ENCODE measurements at regions not wholly inside any gene's neighbourhood (a gene's known extent, or its start where the extent isn't known, plus 50 kb on each side); places are given as distances from the start of the nearest gene placed in this dataset.

DNA sequence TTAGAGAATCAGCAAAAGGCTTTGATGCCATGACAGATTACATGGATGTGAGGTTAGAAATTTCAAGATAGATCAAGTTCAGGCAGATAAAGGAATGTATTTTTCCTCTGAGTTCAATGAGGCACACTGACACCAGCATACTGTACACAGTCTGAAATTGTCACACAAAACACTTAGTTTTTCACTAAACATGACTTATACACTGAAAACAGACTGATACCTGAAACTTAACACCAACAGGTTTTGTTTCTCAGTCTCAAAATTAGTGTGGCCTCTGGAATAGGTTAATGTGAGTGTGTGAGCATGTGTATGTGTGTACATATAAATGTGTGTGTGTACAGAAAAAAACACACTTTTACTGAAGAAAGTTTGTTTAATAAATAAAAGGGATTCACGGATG lies 129.9 kb upstream of the SLITRK2 start:
- no peaks in the 10 kb centered on the region for H3K9me3 Mint-ChIP-seq (ENCODE audit: insufficient read depth)
- H2AFZ ChIP-seq (ENCODE audit: insufficient read depth, low read depth, low read length, poor library complexity, severe bottlenecking) = no peak overlapping the region
- ChIA-PET CTCF (no interaction called here), POLR2A (no interaction called here)
- H3K27ac ChIP-seq (ENCODE audit: low read length in 2 of 2) = no peak overlapping the region
- H3K4me2 ChIP-seq (replicated peaks; ENCODE audit: low read depth, low read length, poor library complexity, severe bottlenecking) = no peak overlapping the region
- intact Hi-C loops (cut with micrococcal nuclease) = no loop called here
- no peak overlapping the region for H3K4me3 ChIP-seq (ENCODE audit: control extremely low read depth in 1 of 5, extremely low read depth in 1 of 5, insufficient read depth in 1 of 5, low read depth in 2 of 5, low read length in 4 of 5)
- no peak for TF ChIP-seq CTCF (IDR thresholded peaks at IDR 0.05)
- TF ChIP-seq EZH2 (IDR thresholded peaks at IDR 0.05; ENCODE audit: borderline replicate concordance, insufficient read depth, low read depth, low read length, poor library complexity, severe bottlenecking) = no peak
- WGBS (ENCODE audit: insufficient coverage) = no CpG with 5 or more reads among the region's 1 CpG
- DNase-seq (no peak), ATAC-seq (ENCODE audit: low read depth) (no peak)
- H4K20me1 ChIP-seq (ENCODE audit: control insufficient read depth, insufficient read depth, low read length, poor library complexity, severe bottlenecking) = no peaks in the 10 kb centered on the region
- H3K9me3 ChIP-seq (ENCODE audit: control extremely low read depth in 1 of 3, control insufficient read depth in 2 of 3, insufficient read depth in 1 of 3, low read length in 2 of 3) = no peaks in the 10 kb centered on the region
- no peak overlapping the region for H3K27ac Mint-ChIP-seq
- H3K36me3 ChIP-seq (replicated peaks in 1 of 2; ENCODE audit: control extremely low read depth in 1 of 2, control insufficient read depth in 1 of 2, extremely low read depth in 1 of 2, insufficient read depth in 2 of 2, low read length in 1 of 2) = no peaks in the 10 kb centered on the region
- no peaks in the 10 kb centered on the region for H3K27me3 ChIP-seq (replicated peaks in 1 of 4; ENCODE audit: control extremely low read depth in 1 of 4, control insufficient read depth in 3 of 4, insufficient read depth in 4 of 4, low read length in 3 of 4)
- no peak overlapping the region for H3K4me3 Mint-ChIP-seq
- no peaks in the 10 kb centered on the region for H3K4me1 Mint-ChIP-seq
- no peaks in the 10 kb centered on the region for H3K79me2 ChIP-seq (ENCODE audit: control insufficient read depth, insufficient read depth, low read length)
- H3K9ac ChIP-seq (ENCODE audit: low read length) = no peak overlapping the region
- H3K4me1 ChIP-seq (ENCODE audit: control insufficient read depth in 2 of 2, insufficient read depth in 2 of 2, low read length in 2 of 2) = no peaks in the 10 kb centered on the region
- H3K27me3 Mint-ChIP-seq = no peaks in the 10 kb centered on the region

- Histone ChIP-seq H3K4me2 (replicated peaks; ENCODE audit: low read depth, low read length, poor library complexity, severe bottlenecking) (no peak overlapping the region), H3K4me1 (ENCODE audit: control insufficient read depth in 2 of 2, insufficient read depth in 2 of 2, low read length in 2 of 2) (no peaks in the 10 kb centered on the region), H3K27me3 (replicated peaks in 1 of 4; ENCODE audit: control extremely low read depth in 1 of 4, control insufficient read depth in 3 of 4, insufficient read depth in 4 of 4, low read length in 3 of 4) (no peaks in the 10 kb centered on the region), H3K79me2 (ENCODE audit: control insufficient read depth, insufficient read depth, low read length) (no peaks in the 10 kb centered on the region), H3K9ac (ENCODE audit: low read length) (no peak overlapping the region), H4K20me1 (ENCODE audit: control insufficient read depth, insufficient read depth, low read length, poor library complexity, severe bottlenecking) (no peaks in the 10 kb centered on the region), H3K36me3 (replicated peaks in 1 of 2; ENCODE audit: control extremely low read depth in 1 of 2, control insufficient read depth in 1 of 2, extremely low read depth in 1 of 2, insufficient read depth in 2 of 2, low read length in 1 of 2) (no peaks in the 10 kb centered on the region), H3K4me3 (ENCODE audit: control extremely low read depth in 1 of 5, extremely low read depth in 1 of 5, insufficient read depth in 1 of 5, low read depth in 2 of 5, low read length in 4 of 5) (no peak overlapping the region), H3K27ac (ENCODE audit: low read length in 2 of 2) (no peak overlapping the region), H2AFZ (ENCODE audit: insufficient read depth, low read depth, low read length, poor library complexity, severe bottlenecking) (no peak overlapping the region), H3K9me3 (ENCODE audit: control extremely low read depth in 1 of 3, control insufficient read depth in 2 of 3, insufficient read depth in 1 of 3, low read length in 2 of 3) (no peaks in the 10 kb centered on the region)
- no peak for ATAC-seq (ENCODE audit: low read depth)
- DNase-seq = no peak
- WGBS (ENCODE audit: insufficient coverage) = 100% methylated on average over 1 of the region's 3 CpGs
- no peak for TF ChIP-seq CTCF (IDR thresholded peaks at IDR 0.05)
- CTCF ChIA-PET = no interaction called here
- H3K9me3 Mint-ChIP-seq (ENCODE audit: insufficient read depth) = no peaks in the 10 kb centered on the region
- intact Hi-C loops (cut with micrococcal nuclease) = no loop called here
- POLR2A ChIA-PET = no interaction called here
- H3K4me1 Mint-ChIP-seq = no peaks in the 10 kb centered on the region
- no peaks in the 10 kb centered on the region for H3K27me3 Mint-ChIP-seq
- H3K27ac Mint-ChIP-seq = no peak overlapping the region
- no peak overlapping the region for H3K4me3 Mint-ChIP-seq
These were observed 123.6 kb upstream of the SLITRK2 start for GRCh38 chrX:145694048-145694447.

All from B cell (primary cell).